H9 (cell line): ENCODE measurements at regions not wholly inside any gene's neighbourhood (a gene's known extent, or its start where the extent isn't known, plus 50 kb on each side); places are given as distances from the start of the nearest gene placed in this dataset.

Experiments
- DNase-seq: peaks from one replicate; pipeline ENCODE4 v3.0.0-alpha.2; 2017
- H2AFZ ChIP-seq: one replicate; pipeline ENCODE4 v1.6.1; 2013; ENCODE audit warnings: mild to moderate bottlenecking, low read length, control low read depth, moderate library complexity
- H2AK5ac ChIP-seq: 2 replicates; pipeline ENCODE4 v1.6.1; 2013; ENCODE audit warnings: low read length, control low read depth, mixed read lengths; ENCODE audit not compliant: insufficient read length
- H2BK120ac ChIP-seq: one replicate; pipeline ENCODE4 v1.6.1; 2013; ENCODE audit warnings: low read depth, mild to moderate bottlenecking, low read length, control low read depth, inconsistent platforms; ENCODE audit not compliant: poor library complexity, severe bottlenecking
- H2BK12ac ChIP-seq: 2 replicates; pipeline ENCODE4 v1.6.1; 2013; ENCODE audit warnings: low read length, control low read depth, mixed read lengths, low read depth; ENCODE audit not compliant: insufficient read length
- H2BK15ac ChIP-seq: 2 replicates; pipeline ENCODE4 v1.6.1; 2013; ENCODE audit warnings: low read depth, low read length, control low read depth
- H2BK20ac ChIP-seq: one replicate; pipeline ENCODE4 v1.6.1; 2013; ENCODE audit warnings: low read depth, mild to moderate bottlenecking, low read length, control low read depth, inconsistent platforms; ENCODE audit not compliant: poor library complexity, severe bottlenecking
- H2BK5ac ChIP-seq: 2 replicates; pipeline ENCODE4 v1.6.1; 2013; ENCODE audit warnings: low read length, control low read depth, mixed read lengths; ENCODE audit not compliant: insufficient read length
- H3K14ac ChIP-seq: 2 replicates; pipeline ENCODE4 v1.6.1; 2013; ENCODE audit warnings: low read length, control low read depth; ENCODE audit not compliant: insufficient read depth
- H3K18ac ChIP-seq: 2 replicates; pipeline ENCODE4 v1.6.1; 2013; ENCODE audit warnings: low read depth, mild to moderate bottlenecking, mixed read lengths, low read length, control low read depth; ENCODE audit not compliant: insufficient read length
- H3K23ac ChIP-seq: 2 replicates; pipeline ENCODE4 v1.6.1; 2013; ENCODE audit warnings: low read length, control low read depth, mixed read lengths, low read depth; ENCODE audit not compliant: insufficient read length
- H3K23me2 ChIP-seq: 2 replicates; pipeline ENCODE4 v1.6.1; 2013; ENCODE audit warnings: low read depth, mild to moderate bottlenecking, mixed read lengths, low read length, control low read depth; ENCODE audit not compliant: insufficient read length, poor library complexity, severe bottlenecking
- H3K27ac ChIP-seq: 2 replicates; pipeline ENCODE4 v1.5.1; 2013; ENCODE audit warnings: low read length, control low read depth, mixed read lengths, low read depth; ENCODE audit not compliant: insufficient read length
- H3K27me3 ChIP-seq: 2 replicates; pipeline ENCODE4 v1.6.1; 2013; ENCODE audit warnings: low read length, control low read depth, inconsistent platforms; ENCODE audit not compliant: insufficient read depth
- H3K4ac ChIP-seq: 2 replicates; pipeline ENCODE4 v1.6.1; 2013; ENCODE audit warnings: low read depth, mild to moderate bottlenecking, control low read depth, inconsistent platforms, low read length, moderate library complexity
- H3K4me1 ChIP-seq: 2 replicates; pipeline ENCODE4 v1.6.1; 2013; ENCODE audit warnings: low read length, control low read depth, inconsistent platforms; ENCODE audit not compliant: insufficient read depth
- H3K4me2 ChIP-seq: 2 replicates; pipeline ENCODE4 v1.6.1; 2013; ENCODE audit warnings: low read length, control low read depth, mixed read lengths; ENCODE audit not compliant: insufficient read length, insufficient read depth
- H3K56ac ChIP-seq: 2 replicates; pipeline ENCODE4 v1.6.1; 2013; ENCODE audit warnings: low read depth, mild to moderate bottlenecking, mixed read lengths, low read length, control low read depth; ENCODE audit not compliant: insufficient read length
- H3K79me1 ChIP-seq: 2 replicates; pipeline ENCODE4 v1.6.1; 2013; ENCODE audit warnings: low read depth, mild to moderate bottlenecking, moderate library complexity, low read length, control low read depth, inconsistent platforms; ENCODE audit not compliant: insufficient read depth, poor library complexity, severe bottlenecking
- H3K79me2 ChIP-seq: 2 replicates; pipeline ENCODE4 v1.6.1; 2013; ENCODE audit warnings: low read length, control low read depth, inconsistent platforms; ENCODE audit not compliant: insufficient read depth
- H3K9ac ChIP-seq: 2 replicates; pipeline ENCODE4 v1.6.1; 2013; ENCODE audit warnings: low read length, control low read depth, mixed read lengths; ENCODE audit not compliant: insufficient read length; ENCODE audit errors: extremely low read depth
- H3K9me3 ChIP-seq: one replicate; pipeline ENCODE4 v1.6.1; 2013; ENCODE audit warnings: low read depth, low read length, inconsistent platforms; ENCODE audit not compliant: control insufficient read depth
- H3T11ph ChIP-seq: one replicate; pipeline ENCODE4 v1.6.1; 2013; ENCODE audit warnings: mild to moderate bottlenecking, low read length, control low read depth, inconsistent platforms
- H4K20me1 ChIP-seq: one replicate; pipeline ENCODE4 v1.6.1; 2013; ENCODE audit not compliant: control insufficient read depth, insufficient read length, insufficient read depth
- H4K5ac ChIP-seq: 2 replicates; pipeline ENCODE4 v1.6.1; 2013; ENCODE audit warnings: low read depth, mild to moderate bottlenecking, mixed read lengths, low read length, control low read depth; ENCODE audit not compliant: insufficient read length
- H4K8ac ChIP-seq: replicated peaks from 2 replicates; pipeline ENCODE4 v1.6.1; 2013; ENCODE audit warnings: low read length, control low read depth, mixed read lengths, low read depth; ENCODE audit not compliant: insufficient read length
- H4K91ac ChIP-seq: 2 replicates; pipeline ENCODE4 v1.6.1; 2013; ENCODE audit warnings: low read depth, mild to moderate bottlenecking, moderate library complexity, mixed read lengths, low read length, control low read depth; ENCODE audit not compliant: insufficient read length
- H3K27ac Mint-ChIP-seq, 3 experiments: 2 replicates in 2 of 3; 3 replicates in 1 of 3; pipeline ENCODE4 v1.8.0; 2020 to 2021; ENCODE audit warnings: mixed read lengths in 3 of 3, mild to moderate bottlenecking in 1 of 3, moderate library complexity in 1 of 3
- H3K27me3 Mint-ChIP-seq: 2 replicates; pipeline ENCODE4 v1.8.0; 2021; ENCODE audit warnings: low read depth, mild to moderate bottlenecking, moderate library complexity, mixed read lengths
- H3K36me3 Mint-ChIP-seq, 3 experiments: 2 replicates in 2 of 3; 3 replicates in 1 of 3; pipeline ENCODE4 v1.8.0; 2020 to 2021; ENCODE audit warnings: low read depth in 3 of 3, mixed read lengths in 3 of 3; ENCODE audit not compliant: insufficient read depth in 1 of 3
- H3K4me1 Mint-ChIP-seq, 2 experiments: 2 replicates each; pipeline ENCODE4 v1.8.0; 2020; ENCODE audit warnings: mixed read lengths in 2 of 2
- H3K4me3 Mint-ChIP-seq, 2 experiments: 2 replicates in 1 of 2; 3 replicates in 1 of 2; pipeline ENCODE4 v1.8.0; 2020 to 2021; ENCODE audit warnings: mild to moderate bottlenecking in 2 of 2, mixed read lengths in 2 of 2, moderate library complexity in 1 of 2
- H3K9me3 Mint-ChIP-seq, 2 experiments: 2 replicates in 1 of 2; 3 replicates in 1 of 2; pipeline ENCODE4 v1.8.0; 2020; ENCODE audit warnings: mild to moderate bottlenecking in 2 of 2, mixed read lengths in 2 of 2, moderate library complexity in 1 of 2
- CTCF ChIP-seq: fragments of 200-600 bp; sonication (generic); conservative IDR thresholded peaks from 3 replicates; pipeline ENCODE4 v1.8.0; 2021; ENCODE audit warnings: antibody characterized with exemption, mild to moderate bottlenecking
- WGBS: extraction: QIAGEN DNeasy Blood & Tissue Kit; methylation state at CpG from one replicate; pipeline ENCODE4 v1.1.7; 2013; ENCODE audit warnings: missing lambda C conversion rate, low lambda C conversion rate, mixed read lengths; ENCODE audit not compliant: insufficient read length; ENCODE audit errors: extremely low coverage; 5-methylcytosine and 5-hydroxymethylcytosine counted together

DNA sequence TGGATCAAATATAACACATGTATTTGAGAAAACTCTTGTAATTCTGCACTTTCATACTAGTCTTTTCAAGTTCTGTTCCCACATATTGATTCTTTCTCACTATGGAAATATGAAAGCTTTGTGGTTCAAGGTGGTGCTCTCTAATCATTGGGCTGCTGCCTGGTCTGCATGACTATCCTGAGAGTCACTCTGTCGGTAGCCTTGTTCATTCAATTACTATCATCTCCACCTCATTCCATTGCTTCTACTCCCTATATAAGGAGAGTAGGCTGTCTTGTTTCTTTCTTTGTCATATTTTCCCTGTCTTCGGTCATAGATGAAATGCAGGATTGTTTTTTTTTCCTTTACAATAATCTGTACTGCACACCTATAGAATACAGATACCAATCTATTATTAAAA, 341.4 kb upstream of the ACTBL2 start:
- no peak overlapping the region for H3K23ac ChIP-seq
- no peak overlapping the region for H2BK15ac ChIP-seq
- H3K9me3 ChIP-seq, result no peaks in the 10 kb centered on the region
- H3K79me1 ChIP-seq, result no peaks in the 10 kb centered on the region
- no peak overlapping the region for H4K91ac ChIP-seq
- no peak overlapping the region for H3K18ac ChIP-seq
- Mint-ChIP-seq H3K9me3 (peaks cover 5 to 13% of the 10 kb centered on the region in 2 experiments; a peak in 4 of 5 replicates), H3K4me3 (no peak overlapping the region), H3K27me3 (no peaks in the 10 kb centered on the region), H3K4me1 (peaks cover 0 to 4% of the 10 kb centered on the region in 2 experiments; a peak in 3 of 4 replicates), H3K27ac (no peak overlapping the region), H3K36me3 (peaks cover 0 to 4% (median 3%) of the 10 kb centered on the region in 3 experiments; a peak in 1 of 7 replicates)
- H2BK12ac ChIP-seq, result no peak overlapping the region
- H2AK5ac ChIP-seq, result no peak overlapping the region
- H3T11ph ChIP-seq, result no peak overlapping the region
- no peak overlapping the region for H4K5ac ChIP-seq
- no peaks in the 10 kb centered on the region for H3K79me2 ChIP-seq
- WGBS, result no CpG with 5 or more reads among the region's 2 CpGs
- no peak for TF ChIP-seq CTCF
- H3K4me1 ChIP-seq, result no peaks in the 10 kb centered on the region
- H3K14ac ChIP-seq, result no peak overlapping the region
- H2BK5ac ChIP-seq, result no peak overlapping the region
- H3K27ac ChIP-seq, result no peak overlapping the region
- H2BK120ac ChIP-seq, result no peak overlapping the region
- no peak overlapping the region for H4K8ac ChIP-seq
- H3K4ac ChIP-seq, result no peak overlapping the region
- H3K9ac ChIP-seq, result no peak overlapping the region
- no peaks in the 10 kb centered on the region for H3K23me2 ChIP-seq
- H3K27me3 ChIP-seq, result no peaks in the 10 kb centered on the region
- H4K20me1 ChIP-seq, result no peaks in the 10 kb centered on the region
- no peak overlapping the region for H2AFZ ChIP-seq
- no peak for DNase-seq
- H2BK20ac ChIP-seq, result no peak overlapping the region
- H3K56ac ChIP-seq, result no peak overlapping the region
- H3K4me2 ChIP-seq, result no peak overlapping the region
